ENCODE measurements at regions not wholly inside any gene's neighbourhood (a gene's known extent, or its start where the extent isn't known, plus 50 kb on each side); places are given as distances from the start of the nearest gene placed in this dataset.

DNA sequence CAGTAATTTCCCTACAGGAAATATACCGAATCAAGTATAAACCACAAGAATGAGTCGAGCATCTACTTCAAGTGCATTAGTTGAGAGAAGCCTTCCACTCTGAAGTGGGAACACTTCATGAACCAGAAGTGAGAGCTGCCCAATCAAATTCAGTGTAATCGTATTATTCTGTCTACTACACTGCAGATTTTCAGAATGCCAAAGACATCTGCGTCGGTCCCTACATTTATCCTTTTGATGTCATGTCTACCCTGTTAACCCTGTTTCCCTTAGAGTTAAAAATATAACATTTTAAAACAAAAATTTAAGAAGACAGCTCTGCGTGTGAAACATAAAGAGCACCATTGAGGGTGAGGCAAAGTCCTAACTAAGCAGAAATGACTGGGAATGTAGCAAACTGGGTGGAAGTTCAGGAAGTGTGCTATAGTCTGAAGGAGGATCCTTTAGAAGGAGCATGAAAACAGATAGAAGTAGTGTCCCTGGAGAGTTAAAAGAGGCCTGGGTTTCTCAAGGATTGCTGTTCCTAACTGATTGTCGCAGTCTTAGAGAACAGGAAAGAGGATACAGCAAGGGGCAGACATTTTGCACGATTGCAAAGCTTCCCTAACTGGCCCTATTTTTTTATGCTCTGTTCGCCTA, 291.2 kb downstream of the PTPRC start:
- no peak for DNase-seq (ENCODE audit: low read depth in 4 of 4, low spot score in 3 of 4)

DNA sequence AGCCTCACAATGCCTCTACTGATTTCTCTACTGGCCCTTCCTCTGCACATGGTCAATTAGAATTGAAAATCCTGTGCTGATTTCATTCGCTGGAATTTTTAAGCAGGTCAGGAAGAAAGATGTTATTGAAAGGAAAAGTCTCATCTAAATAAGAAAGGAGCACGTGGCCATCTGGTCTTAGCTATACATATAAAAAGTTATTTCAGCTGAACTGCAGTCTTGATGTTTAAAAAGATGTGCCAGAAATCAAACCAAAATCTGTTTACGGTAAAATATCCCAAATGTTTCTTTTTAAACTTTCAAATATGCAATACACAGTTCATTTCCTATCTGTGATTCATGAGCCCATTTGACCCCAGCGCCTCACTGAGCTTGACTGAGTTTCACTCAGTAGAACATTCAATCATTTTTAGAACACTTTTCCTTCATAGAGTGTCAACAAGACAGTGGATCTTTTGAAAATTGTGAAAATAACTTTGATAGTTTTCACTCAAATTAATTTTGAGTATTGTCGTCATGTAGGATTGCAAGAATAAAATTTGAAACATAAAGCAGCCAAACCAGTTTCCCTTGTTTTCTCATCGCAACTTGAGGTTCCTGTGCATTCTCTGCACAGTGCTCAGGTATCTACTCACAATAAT, 293.6 kb downstream of the PTPRC start:
- no peak for DNase-seq (ENCODE audit: low read depth in 4 of 4, low spot score in 3 of 4)

DNA sequence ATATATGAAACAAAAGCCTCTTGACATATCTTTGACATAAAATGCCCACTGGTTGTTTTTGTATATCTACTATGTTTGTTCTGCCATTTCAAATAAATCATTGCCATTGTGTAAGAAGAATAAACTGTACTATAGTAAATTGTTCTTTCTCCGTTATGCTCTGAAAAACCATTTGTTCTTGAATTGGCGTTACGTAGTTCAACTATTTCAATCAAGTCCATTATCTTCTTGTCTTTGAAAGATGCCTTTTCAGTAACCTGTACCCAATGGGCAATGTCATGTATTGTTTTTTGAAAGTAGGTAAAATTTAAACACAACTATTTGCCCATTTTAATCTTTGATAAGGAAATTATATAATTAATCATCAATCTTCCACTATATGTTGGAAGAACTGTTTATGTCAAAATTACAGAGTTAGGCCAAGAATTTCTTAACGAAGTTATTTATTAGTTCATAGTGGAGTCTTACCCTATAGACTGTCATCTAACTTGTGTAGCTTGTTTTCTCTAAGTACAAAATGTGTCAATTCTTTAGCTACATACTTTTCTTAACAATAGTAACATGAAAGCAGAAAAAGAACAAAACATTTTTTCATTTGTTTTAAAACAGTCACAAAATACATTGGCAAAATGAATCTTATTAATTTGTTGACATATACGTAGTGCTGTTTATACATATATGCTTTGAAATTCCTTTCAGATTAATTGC, 294.8 kb downstream of the PTPRC start:
- DNase-seq (ENCODE audit: low read depth in 4 of 4, low spot score in 3 of 4) = no peak

DNA sequence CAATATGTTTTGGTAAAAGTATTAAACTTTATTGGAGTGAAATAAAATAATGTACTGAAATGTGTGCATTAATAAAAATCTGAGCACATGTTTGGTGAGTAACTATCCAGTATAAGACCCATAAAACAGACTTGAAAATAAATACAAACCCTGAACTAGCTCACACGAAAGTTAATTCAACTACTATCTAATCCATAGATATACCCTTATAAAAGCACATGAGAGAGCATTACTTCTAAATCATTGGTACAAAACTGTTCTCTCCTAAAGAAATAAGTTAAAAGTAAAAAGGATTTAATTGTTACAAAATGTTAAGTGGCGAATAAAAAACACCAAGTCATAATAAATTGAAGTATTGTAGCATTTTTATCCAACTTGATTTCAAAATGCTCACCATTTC, 295.6 kb downstream of the PTPRC start:
- DNase-seq (ENCODE audit: low read depth in 4 of 4, low spot score in 3 of 4) = no peak

DNA sequence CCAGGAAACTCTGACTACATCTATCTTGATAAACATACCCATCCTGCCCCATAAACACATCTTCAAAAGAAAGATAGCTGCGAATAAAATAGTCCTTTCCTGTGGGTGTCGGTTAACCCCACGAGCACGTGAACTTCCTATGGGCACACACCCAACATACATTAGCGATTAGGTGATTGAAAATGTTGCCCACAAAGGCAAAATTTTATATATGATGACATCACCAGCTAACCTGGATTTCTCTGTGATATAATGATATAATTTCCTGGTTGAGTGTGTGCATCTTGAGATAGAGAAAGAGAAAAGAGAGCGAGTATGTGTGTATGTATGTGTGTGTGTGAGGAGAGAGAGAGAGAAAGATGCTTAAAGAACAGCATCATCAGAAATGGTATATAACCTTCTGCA, 296.1 kb downstream of the PTPRC start:
- DNase-seq (ENCODE audit: low read depth in 4 of 4, low spot score in 3 of 4) = no peak

DNA sequence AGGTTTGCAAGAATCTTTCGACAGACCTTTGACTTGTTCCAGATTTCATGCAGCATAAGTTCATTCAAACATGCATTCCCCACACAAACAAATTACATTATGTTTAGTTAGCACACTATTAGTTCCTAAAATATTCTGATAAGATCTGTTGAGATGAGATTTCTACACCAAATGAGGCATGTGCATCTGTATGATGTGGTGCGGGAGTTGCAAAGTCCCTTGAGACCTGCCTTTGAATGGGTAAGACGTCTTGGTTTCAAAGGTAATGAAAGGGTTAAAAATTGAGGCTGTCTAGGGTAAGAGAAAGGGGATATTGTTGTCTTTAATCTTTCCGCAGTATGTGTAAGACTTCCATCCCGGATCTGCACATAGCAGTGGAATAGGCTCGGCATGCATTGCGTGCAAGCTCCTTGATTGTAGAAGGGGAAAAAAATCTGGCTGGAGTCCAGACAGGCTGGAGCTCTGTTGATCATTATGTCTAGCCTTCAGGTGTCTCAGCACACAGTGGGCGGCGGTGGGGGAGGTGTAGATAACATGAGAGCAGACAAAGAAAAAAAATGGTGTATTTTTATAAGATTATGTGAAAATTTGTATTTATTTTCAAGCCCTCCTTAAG, 296.6 kb downstream of the PTPRC start:
- peak; percentile 67 to 83 (median 73) for DNase-seq (ENCODE audit: low read depth in 4 of 4, low spot score in 3 of 4)

DNA sequence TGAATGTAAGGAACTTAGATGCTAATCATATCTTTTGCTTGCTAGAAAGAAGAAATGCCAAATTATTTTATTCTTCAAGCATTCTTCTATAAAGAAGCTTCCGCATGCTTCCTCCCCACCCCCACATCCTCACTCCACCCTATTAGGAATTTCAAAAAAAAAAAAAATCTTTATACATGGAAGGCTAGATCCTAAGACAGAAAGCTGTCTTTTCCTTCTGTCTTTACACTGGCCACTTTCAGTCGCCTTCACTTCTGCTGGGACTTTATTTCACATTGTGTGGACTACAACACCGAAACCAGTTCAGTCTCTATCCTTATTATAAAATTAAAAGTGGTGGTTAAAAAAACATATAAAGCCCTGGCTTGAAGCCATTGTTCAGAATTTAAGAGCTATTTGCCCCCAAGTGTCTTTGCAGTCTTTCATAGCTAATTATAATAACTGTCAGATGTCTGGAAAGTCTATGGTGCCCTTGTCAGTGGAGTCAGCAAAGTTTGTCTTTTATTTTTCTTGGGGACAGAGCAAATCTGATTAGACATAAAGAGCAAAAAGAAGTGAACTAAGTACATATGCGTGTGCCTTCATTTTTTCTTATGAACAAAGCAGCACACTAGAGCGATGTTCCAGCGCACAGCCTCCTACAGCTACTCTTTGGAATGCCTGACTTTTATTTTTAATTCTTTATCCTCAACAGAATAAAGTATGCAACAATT, 297.7 kb downstream of the PTPRC start:
- no peak for DNase-seq (ENCODE audit: low read depth in 4 of 4, low spot score in 3 of 4)

DNA sequence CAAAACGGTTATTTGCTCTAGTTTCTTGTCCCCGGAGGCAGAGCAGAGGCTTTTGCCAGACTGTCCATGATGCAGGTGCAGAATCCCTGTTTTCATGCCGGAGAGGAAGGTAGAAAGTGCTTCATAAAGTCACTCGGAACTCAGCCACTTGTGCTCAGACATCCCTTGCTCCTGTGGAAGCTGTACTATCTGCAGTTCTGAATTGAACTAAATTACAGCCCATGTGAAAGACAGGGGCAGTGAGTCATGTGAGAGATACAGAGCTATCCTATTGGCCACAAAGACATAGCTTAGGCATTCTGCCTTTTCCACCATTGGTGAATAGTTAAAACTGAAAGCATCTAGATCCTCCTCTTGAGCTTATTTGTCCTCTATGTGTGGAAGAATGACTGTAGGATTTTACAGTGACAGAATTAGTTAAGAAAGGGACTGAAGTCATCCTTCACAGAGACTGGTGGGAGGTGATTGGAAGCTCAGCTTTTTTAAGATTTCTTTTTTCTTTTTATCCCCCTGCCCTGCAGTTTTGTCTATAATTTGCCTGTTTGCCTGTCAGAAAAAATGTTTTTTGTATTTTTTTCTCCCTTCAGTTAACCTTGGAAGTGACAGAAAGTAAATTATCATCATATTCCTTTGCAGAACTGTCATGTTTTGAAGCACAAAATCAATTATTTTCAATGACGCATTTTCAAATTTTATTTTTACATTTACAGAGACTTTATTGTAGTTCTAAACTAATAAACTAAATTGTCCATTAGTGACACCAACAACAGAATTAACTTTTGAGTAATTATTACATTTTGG, 298.6 kb downstream of the PTPRC start:
- DNase-seq (ENCODE audit: low read depth in 4 of 4, low spot score in 3 of 4) = peak in 2 of 4 donors; percentile 62 to 83

DNA sequence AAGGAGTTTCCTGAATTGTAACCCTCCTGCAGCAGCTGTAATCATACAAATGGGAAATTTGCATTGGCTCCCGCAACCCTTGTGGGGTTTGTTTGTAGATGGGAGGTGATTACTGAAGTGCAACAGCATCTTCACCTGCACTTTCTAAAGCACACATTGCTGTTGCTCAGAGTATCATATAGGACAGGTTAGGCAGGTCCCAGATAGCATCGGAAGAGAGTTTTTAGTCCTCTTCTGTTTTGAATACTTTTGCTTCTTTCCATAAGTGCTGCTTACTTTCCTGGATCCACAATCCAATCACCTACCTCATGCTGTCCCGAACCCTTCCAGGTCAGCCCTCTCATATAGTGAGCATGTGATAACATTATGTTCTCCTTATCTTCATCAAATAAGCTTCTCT, 300.4 kb downstream of the PTPRC start:
- no peak for DNase-seq (ENCODE audit: low read depth in 4 of 4, low spot score in 3 of 4)

DNA sequence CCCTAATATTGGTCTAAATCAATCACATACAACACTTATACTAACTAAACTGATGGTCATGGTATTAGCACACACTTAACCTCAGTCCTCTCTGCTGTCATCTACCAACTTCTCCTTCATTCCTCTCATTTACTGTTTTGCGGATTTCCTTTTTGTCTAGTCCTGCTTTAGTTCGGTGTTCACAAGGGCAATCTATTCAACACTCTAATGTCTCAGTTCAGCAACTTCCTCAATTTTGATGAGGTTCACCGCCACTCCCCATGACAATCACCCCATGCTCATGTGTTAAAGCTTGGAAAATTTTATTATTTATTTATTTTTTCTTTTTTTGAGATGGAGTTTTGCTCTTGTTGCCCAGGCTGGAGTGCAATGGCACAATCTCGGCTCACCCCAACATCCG, 301.1 kb downstream of the PTPRC start:
- no peak for DNase-seq (ENCODE audit: low read depth in 4 of 4, low spot score in 3 of 4)

DNA sequence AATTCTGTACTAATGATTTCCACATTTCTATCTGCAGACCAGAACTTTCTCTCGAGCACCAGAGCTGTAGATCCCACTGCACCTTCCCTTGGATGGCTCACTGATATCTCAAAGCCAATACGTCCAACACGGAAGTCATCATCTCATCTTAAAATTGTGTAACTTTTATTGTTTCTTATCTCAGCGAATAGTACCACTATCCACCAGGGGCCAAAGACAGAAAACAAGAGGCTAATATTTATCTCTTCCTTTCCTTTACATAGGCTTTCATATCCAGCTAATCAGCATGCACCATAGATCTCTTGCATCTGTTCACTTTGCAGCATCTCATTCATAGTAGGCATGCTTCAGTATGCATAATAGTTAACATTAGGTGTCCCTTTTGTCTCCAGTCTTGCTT, 303.6 kb downstream of the PTPRC start:
- no peak for DNase-seq (ENCODE audit: low read depth in 4 of 4, low spot score in 3 of 4)

DNA sequence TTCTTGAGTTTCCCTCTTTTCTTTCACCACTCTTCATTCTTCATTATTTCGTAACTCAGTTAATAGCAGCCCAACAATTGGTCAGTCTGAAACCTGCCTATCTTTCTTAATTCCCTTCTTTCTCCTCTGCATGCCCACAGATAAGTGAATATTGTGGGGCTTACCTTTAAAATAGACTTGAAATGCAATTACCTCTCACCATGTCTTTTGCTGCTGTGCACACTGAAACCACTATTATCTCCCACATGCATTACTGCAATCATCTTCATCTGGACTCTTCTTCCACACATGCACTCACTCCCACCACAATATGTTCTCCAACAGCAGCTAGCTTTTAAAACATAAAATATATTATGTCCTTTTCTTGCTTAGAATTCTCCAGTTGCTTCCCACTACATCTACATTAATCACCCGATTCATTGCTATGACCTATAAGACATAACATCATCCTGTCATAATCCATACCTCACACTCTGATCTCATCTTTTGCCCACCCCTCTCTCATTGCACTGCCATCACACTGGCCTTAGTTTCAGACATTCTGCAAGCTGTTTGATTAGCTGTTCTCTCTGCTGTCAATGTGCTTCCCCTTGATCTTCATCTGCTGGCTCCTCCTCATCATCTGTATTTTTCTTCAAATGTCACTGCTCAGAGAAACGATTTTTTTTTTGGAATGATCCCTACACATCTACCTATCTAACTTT, 304.8 kb downstream of the PTPRC start:
- no peak for DNase-seq (ENCODE audit: low read depth in 4 of 4, low spot score in 3 of 4)

DNA sequence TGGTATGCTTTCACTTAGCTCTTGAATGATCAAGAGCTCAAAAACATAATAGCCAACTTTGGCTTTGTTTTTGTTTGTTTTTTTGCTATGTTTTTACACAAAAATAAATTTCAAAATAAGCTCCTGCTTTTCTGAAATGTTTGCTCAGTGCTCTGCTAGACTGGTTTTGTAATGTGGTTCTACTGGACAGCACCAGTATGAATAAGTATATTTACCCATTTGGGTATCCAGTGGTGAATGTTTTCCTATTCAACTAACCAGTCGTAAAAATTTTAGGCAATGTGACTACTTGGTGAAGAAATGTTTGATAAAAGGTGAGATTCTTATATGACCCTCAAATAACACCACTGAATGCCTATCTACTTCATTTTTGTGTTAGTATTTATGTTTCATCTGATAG, 308.6 kb downstream of the PTPRC start:
- no peak for DNase-seq (ENCODE audit: low read depth in 4 of 4, low spot score in 3 of 4)

DNA sequence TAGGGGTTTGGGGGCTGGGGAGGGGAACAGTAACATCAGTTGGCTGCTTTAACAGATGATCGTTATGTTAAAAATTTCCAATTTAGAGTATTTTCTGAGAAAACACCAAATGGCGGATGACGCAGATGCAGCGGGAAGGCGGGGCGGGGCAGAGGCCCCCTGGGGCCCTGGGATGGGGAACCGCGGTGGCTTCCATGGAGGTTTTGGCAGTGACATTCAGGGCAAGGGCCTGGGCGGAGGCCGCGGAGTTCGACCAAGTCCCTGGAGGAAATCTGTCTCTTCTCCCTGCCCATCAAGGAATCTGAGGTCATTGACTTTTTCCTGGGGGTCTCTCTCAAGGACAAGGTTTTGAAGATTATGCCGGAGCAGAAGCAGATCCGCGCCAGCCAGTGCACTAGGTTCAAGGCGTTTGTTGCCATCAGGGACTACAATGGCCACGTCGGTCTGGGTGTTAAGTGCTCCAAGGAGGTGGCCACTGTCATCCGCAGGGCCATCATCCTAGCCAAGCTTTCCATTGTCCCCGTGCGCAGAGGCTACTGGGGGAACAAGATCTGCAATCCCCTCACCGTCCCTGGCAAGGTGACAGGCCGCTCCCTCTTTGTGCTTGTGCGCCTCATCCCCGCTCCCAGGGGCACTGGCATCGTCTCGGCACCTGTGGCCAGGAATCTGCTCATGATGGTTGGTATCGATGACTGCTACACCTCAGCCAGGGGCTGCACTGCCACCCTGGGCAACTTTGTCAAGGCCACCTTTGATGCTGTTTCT, 310.2 kb downstream of the PTPRC start:
- no peak for DNase-seq (ENCODE audit: low read depth in 4 of 4, low spot score in 3 of 4)

DNA sequence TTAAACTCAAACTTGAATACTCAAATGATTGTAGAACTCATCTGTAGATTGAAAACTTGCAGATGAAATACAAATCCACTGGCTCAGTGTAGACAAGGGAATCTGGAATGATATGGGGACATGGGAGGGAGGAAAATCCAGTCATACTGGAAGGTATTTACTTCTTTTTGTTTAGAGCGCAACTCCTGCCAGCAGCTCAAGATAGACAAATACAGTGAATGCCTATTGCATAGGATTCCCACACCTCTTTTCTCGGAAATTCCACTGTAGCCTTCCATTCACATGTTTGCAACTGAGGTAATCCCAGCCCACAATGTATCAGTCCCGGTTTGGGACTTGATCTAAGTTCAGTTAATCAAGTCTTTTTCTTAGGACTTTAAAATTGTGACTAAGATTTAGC, 311.2 kb downstream of the PTPRC start:
- DNase-seq (ENCODE audit: low read depth in 4 of 4, low spot score in 3 of 4) = no peak

DNA sequence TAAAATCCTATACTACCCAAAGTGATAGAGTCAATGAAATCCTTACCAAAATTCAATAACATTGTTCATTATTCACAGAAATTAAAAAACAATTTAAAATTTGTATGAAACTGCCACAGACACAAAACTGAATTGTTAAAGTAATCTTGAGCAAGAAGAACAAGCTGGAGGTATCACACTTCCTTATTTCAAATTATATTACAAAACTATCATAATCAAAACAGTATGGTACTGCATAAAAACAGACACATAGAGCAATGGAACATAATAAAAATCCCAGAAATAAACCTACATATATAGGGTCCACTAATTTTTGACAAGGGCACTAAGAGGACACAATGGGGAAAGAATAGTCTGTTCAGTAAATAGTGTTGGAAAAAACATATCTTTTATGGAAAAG, 316.2 kb downstream of the PTPRC start:
- DNase-seq (ENCODE audit: low read depth in 4 of 4, low spot score in 3 of 4) = no peak

DNA sequence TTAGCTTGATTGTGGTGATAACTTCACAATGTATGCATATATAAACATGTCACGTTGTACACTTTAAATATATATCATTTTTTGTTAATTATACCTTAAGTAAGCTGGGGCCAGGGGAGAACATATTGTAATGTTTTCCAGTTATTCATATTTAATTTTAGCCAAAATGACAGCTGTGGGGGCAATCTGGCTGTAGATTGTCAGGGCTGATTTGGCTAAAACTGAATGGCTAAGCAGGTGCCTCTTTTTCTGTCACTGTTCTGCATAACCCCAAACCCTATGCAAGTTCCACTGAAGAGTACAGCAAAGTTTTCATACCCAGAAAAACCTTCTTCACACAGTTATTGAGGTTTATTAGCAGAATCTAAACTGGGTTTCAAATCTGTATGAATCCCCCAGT, 318.2 kb downstream of the PTPRC start:
- DNase-seq (ENCODE audit: low read depth in 4 of 4, low spot score in 3 of 4) = no peak

DNA sequence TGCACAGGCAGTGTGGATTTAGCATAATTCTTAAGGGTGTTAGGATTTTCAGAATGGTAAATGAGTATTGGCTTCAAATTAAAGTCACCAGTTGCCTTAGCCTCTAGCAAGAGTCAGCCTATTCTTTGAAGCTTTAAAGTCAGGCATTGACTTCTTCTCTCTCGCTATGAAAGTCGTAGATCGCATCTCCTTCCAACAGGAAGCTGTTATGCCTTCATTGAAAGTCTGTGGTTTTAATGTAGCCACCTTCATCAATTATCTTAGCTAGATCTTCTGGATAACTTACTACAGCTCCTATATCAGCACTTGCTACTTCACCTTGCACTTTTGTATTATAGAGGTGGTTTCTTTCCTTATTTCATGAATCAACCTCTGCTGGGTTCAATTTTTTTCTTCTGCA, 320.2 kb downstream of the PTPRC start:
- DNase-seq (ENCODE audit: low read depth in 4 of 4, low spot score in 3 of 4) = no peak

DNA sequence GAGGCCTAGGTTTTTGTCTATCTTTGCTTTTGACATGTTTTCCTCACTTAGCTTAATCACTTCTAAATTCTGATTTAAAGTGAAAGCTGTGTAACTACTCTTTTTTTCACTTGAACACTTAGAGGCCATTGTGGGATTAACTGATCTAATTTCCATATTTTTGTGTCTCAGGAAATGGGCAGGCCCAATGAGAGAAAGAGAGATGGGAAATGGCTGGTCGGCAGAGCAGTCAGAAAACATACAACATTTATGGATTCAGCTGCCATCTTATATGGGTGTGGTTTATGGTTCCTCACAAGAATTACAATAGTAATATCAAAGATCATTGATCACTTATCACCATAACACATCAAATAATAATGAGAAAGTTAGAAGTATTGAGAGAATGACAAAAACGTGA, 320.8 kb downstream of the PTPRC start:
- no peak for DNase-seq (ENCODE audit: low read depth in 4 of 4, low spot score in 3 of 4)

All from right renal pelvis (tissue), 4 donors.